Breast epithelium (tissue), 3 donors: ENCODE measurements at regions not wholly inside any gene's neighbourhood (a gene's known extent, or its start where the extent isn't known, plus 50 kb on each side); places are given as distances from the start of the nearest gene placed in this dataset.

Experiments used
- CTCF ChIP-seq, 3 donors: fragments of 450-650 bp; IDR thresholded peaks; one replicate each; pipeline ENCODE4 v1.5.1; 2016 to 2017; ENCODE audit warnings: antibody characterized with exemption in 3 of 3, mild to moderate bottlenecking in 3 of 3, moderate library complexity in 3 of 3
- POLR2A ChIP-seq: fragments of 450-650 bp; IDR thresholded peaks from one replicate; pipeline ENCODE4 v1.6.1; 2016; ENCODE audit warnings: antibody characterized with exemption, mild to moderate bottlenecking, moderate library complexity
- POLR2AphosphoS5 ChIP-seq, 3 donors: sonication (generic); formaldehyde crosslinking; IDR thresholded peaks; one replicate each; pipeline ENCODE4 v1.6.1; 2017; ENCODE audit warnings: antibody characterized with exemption in 3 of 3

- TF ChIP-seq CTCF (IDR thresholded peaks at IDR 0.05) (no peak), POLR2A (no peak), POLR2AphosphoS5 (IDR thresholded peaks at IDR 0.05) (no peak)
Measured at GRCh38 chr13:53474878-53475277, 446.3 kb downstream of the OLFM4 start.
